OCI-LY7 (cell line): ENCODE measurements at regions not wholly inside any gene's neighbourhood (a gene's known extent, or its start where the extent isn't known, plus 50 kb on each side); places are given as distances from the start of the nearest gene placed in this dataset.

ENCODE experiments used
- EZH2phosphoT487 ChIP-seq: fragments of 200-600 bp; sonication (generic); IDR thresholded peaks from 2 replicates; pipeline ENCODE4 v1.6.1; 2018; ENCODE audit warnings: low read depth, borderline replicate concordance, mild to moderate bottlenecking, mixed run types, antibody characterized with exemption, low read length, moderate library complexity, mixed read lengths
- TF ChIP-seq, protein P1 (sequence below): fragments of 200-600 bp; sonication (generic); conservative IDR thresholded peaks from 2 replicates; pipeline ENCODE4 v1.5.1; 2014; ENCODE audit warnings: mild to moderate bottlenecking, antibody characterized with exemption, low read length, moderate library complexity, mixed read lengths

DNA sequence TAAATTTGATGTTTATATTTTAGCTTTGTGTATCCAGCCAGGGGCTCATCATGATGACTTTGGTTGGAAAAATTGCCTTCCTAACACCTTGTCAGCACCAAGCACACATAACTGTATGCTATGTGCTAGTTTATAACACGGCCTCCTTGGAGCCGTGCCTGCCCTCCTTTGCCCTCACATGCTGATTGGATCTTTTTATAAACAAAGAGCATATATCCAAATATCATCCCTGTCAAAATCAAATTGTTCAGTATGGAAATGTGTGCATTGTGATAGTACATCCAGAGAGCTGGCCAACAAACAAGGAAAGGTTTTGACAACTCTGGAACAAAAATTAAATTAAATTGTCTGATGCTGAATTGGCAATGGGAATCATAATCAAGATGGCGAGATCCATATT is 241.5 kb downstream of the DCDC2C start:
- TF ChIP-seq, protein P1, sequence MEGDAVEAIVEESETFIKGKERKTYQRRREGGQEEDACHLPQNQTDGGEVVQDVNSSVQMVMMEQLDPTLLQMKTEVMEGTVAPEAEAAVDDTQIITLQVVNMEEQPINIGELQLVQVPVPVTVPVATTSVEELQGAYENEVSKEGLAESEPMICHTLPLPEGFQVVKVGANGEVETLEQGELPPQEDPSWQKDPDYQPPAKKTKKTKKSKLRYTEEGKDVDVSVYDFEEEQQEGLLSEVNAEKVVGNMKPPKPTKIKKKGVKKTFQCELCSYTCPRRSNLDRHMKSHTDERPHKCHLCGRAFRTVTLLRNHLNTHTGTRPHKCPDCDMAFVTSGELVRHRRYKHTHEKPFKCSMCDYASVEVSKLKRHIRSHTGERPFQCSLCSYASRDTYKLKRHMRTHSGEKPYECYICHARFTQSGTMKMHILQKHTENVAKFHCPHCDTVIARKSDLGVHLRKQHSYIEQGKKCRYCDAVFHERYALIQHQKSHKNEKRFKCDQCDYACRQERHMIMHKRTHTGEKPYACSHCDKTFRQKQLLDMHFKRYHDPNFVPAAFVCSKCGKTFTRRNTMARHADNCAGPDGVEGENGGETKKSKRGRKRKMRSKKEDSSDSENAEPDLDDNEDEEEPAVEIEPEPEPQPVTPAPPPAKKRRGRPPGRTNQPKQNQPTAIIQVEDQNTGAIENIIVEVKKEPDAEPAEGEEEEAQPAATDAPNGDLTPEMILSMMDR, result no peak
- TF ChIP-seq EZH2phosphoT487, result no peak
